ENCODE measurements at regions not wholly inside any gene's neighbourhood (a gene's known extent, or its start where the extent isn't known, plus 50 kb on each side); places are given as distances from the start of the nearest gene placed in this dataset.
"Not testable (repeated sequence)": the region's sequence is repeated elsewhere in the genome, so short reads cannot be mapped to it uniquely, and the experiment has no call there.

DNA sequence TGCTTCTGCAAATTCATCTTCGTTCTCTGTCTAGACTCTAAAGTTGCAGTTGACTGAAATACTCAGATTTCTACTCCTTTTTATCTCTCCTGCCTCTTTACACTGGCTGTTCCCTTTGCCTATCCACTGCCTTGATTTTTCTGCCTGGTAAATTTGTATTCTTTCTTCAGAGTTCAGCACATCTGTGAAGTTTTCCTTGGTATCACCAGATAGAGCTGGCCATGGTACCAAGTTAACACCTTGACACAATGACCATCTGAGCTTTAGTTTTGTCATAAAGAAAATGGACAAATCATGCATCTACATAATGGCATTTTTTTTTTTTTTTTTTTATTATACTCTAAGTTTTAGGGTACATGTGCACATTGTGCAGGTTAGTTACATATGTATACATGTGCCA, 143.0 kb downstream of the PPP1R3A start:
- DNase-seq, result no peak

DNA sequence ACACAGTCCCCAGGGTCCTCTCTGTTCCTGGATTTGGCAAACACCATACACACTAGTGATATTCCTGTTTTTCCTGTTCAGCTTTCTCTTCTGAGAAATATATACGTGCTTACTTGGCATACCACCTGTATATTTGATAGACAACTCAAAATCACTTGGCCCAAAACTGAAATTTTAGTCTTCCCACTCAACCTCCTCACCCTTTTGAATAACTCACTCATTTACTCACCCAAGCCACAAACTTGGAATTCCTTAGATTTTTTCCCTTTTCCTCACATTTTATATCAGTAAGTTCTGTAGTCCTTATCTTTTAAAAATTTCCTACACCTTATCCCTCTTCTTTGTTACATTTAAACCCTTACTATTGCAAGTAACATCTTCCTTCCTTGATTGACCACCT, 143.4 kb downstream of the PPP1R3A start:
- DNase-seq, result no peak

DNA sequence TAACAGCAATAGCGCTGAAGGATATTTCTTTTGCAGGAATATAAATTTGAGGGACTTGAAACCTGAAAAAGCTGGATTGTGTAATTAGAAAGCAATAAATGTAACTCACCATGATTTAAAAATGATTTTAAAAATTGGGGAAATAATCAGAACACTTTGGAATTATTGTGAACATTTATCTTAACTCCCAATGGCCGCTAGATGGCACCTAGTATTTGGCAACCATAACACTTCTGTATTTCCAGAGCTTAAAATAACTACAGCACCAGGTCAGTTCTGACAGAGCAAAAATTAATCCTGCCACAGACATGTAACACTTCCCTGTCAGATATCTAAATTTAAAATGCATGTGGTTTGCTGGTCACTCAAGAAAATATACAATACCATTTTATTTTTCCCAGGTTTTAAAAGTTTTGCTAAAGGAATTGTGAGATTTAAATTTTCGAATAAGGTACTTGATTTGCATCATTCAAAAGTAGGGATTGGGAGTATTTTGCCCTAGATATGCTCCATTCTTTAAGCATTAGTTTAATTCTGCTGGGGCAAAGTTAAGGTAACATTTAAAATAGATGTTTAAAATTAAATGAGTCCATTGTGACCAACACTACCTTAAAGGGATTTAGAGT, 144.5 kb downstream of the PPP1R3A start:
- DNase-seq, result no peak

DNA sequence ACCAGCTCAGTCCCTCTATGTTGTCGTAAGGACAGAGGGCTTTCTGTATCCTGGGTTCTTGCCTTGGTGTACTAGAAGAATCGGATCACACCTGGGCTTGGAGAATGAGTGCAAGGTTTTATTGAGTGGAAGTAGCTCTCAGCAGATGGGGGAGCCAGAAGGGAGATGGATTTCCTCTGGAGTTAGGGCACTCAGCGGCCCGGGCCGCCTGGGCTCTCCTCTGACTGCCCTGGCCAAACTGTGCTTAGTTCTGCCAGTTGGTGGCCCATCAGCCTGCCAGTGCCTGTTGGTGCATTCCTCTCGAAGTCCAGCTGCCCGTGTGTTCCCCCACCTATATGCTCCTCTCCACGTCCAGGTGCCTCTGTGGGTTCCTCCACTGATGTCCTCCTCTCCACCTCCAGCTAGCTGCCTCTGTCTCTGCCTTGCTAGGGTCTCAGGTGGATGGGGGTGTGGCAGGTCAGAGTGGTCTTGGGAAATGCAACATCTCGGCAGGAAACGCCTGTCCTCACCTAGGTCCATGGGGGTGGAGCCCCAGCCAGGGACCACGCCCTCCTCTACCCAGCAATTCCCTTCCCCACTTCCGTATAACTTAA, 148.6 kb downstream of the PPP1R3A start:
- DNase-seq, result no peak

DNA sequence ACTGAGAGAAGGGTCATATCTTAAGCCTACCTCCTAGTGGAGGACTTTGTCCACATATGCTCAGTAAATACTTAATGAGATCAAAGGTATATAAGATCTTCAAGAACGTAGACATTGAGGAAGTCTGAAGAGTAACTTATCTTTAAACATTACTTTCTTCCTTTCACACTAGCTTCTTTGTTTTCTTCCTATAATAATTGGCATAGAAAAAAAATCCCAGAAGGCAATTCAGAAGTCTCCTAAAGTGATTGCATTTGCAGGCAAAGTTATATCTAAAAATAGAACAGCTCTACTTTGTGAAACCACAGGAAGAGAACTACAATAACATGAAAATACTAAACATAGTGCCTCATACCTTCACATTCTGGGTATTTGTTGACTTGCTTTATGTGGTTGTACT, 150.4 kb downstream of the PPP1R3A start:
- no peak for DNase-seq

DNA sequence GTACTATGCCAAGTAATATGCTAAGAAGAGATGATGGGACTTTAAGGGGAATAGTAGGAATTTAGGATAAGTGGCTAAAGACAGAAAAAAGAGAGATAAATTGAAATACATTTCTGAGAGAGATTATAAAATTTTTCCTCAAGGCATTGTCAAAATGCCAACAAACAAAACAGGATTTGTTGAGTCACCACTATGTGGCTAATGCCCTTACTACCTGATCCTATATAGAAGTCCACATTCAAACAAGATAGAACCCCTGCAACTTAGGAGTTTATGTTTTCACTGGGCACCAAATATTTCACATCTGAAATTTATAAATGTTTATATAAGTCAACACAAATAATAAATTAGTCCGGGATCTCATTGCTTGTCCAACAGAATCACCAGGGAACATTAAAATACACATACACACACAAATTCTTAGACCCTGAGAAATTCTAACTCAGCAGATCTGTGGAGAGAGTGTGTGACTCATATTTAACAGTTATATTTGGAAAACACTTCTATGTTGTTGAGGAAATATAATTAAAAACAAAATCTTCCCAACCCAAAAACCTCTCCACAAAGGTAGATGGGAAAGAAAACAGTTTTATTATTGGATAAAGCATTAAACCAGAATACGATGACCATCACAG, 154.3 kb downstream of the PPP1R3A start:
- DNase-seq, result no peak

DNA sequence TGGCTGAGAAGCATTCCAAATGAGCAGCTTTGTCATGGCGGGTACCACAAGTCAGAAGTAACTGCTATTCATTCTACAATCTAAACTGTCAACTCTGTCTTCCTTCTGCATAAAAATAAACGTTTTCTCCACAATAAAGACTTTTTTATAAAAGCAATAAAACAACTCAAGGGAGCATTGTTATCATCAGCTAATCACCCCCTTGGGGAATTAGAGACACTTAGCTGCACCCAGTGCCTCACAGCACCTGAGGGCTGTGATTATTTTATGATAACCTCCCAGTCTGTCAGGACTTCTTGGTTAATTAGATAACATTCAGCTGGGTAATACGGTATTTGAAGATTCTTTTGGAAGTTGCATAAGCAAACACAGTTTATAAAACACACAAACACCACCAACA, 155.6 kb downstream of the PPP1R3A start:
- no peak for DNase-seq

DNA sequence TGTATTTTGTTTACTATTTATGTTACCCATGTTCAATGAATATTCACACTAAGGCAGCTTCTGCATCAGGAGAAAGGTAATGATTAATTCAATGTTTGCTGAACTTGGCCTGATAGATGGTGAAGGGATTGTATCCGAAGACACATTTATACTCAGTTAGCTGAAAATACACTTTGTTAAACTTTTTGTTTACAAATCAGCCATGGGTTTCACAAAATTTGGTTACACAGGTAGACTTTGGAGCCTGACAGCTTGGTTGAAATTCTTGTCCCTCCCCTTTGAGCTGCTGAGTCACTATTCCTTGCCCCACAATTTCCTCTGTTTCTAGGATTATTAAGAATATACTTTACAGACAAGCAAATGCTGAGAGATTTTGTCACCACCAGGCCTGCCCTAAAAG, 162.6 kb downstream of the PPP1R3A start:
- DNase-seq, result no peak

DNA sequence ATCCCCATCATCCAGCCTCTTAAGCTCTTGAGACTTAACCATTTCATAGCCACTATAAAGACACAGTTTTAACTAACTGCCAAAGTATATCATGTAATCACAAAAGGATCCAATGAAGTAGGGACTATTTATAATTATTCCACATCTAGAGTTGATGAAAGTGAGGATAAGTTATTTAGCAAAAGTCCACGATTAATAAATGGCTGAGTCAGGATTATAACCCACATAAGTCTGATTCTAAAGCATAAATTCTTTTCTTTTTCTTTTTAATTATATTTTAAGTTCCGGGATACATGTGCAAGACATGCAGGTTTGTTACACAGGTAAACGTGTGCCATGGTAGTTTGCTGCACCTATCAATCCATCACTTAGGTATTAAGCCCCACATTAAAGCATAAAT, 166.1 kb downstream of the PPP1R3A start:
- DNase-seq, result no peak

DNA sequence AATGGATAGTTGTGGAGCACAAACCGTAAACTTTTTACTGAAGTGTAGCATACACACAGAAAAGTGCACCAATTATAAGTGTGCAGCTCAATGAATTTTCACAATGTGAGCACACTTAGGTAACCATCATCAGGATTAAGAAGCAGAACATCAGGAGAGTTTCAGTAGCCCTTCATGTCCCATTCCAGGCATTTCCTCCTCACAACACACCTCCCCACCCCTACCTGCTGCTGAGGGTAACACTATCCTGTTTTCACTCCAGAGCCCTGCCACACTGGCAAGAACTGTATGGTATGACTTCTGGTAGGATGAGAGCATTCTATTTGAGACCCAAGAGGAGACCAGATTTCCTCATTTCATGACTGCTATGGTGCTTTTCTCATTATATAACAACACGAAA, 166.5 kb downstream of the PPP1R3A start:
- DNase-seq, result no peak

DNA sequence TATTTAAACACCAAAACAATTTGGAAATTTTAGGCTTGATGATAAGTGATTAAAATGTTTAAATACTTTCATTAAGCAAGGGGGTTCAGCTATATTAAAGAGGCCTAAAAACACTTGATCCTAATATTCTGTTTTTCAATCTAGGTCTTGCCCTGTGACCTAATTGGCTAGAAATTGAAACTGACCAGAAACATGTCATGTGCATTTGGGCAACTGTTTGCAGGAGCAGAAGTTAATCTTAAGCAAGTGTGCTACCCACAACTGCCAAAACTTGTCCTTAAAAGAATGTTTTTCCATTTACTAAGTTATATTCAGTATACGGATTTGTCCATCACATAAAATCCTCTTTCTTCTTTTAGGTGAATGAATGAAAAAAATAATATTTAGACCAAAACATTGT, 167.3 kb downstream of the PPP1R3A start:
- DNase-seq, result no peak

DNA sequence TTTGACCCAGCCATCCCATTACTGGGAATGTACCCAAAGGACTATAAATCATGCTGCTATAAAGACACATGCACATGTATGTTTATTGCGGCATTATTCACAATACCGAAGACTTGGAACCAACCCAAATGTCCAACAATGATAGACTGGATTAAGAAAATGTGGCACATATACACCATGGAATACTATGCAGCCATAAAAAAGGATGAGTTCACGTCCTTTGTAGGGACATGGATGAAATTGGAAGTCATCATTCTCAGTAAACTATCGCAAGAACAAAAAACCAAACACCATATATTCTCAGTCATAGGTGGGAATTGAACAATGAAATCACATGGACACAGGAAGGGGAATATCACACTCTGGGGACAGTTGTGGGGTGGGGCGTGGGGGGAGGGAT, 170.4 kb downstream of the PPP1R3A start:
- DNase-seq, result not testable (repeated sequence)

DNA sequence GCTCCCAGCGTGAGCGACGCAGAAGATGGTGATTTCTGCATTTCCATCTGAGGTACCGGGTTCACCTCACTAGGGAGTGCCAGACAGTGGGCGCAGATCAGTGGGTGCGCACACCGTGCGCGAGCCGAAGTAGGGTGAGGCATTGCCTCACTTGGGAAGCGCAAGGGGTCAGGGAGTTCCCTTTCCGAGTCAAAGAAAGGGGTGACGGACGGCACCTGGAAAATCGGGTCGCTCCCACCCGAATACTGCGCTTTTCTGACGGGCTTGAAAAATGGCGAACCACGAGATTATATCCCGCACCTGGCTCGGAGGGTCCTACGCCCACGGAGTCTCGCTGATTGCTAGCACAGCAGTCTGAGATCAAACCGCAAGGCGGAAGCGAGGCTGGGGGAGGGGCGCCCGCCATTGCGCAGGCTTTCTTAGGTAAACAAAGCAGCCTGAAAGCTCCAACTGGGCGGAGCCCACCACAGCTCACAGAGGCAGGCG, 175.8 kb downstream of the PPP1R3A start:
- not testable (repeated sequence) for DNase-seq

DNA sequence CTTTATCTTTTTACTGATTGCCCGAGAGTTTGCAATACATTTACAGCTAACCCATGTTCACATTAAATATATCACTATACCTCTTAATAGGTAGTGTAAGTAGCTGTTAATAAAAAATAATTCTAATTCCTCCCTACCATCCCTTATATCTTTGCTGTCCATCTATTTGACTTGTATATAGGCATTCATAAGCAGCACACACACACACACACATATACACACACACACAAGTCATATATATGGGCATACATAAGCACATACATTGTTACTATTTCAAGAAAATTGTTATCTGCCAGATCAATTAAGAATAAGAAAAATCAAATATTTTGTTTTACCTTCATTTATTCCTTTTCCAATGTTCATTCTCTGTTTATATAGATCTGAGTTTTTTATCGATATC, 176.4 kb downstream of the PPP1R3A start:
- DNase-seq, result no peak

DNA sequence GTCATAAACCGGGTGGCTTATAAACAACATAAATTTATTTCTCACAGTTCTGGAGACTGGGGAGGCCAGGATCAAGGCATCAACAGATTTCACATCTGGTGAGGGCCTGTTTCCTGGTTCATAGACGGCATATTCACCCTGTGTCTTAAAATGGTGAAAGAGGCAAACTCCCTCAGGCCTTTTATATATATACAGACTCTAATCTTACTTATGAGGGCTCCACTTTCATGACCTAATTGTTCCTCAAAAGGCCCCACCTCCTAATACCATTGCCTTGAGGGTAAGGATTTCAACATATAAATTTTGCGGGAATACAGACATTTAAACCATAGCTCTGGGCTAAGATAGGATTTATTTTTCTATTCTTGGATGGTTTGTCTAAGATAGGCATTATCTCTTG, 187.2 kb downstream of the PPP1R3A start:
- no peak for DNase-seq

DNA sequence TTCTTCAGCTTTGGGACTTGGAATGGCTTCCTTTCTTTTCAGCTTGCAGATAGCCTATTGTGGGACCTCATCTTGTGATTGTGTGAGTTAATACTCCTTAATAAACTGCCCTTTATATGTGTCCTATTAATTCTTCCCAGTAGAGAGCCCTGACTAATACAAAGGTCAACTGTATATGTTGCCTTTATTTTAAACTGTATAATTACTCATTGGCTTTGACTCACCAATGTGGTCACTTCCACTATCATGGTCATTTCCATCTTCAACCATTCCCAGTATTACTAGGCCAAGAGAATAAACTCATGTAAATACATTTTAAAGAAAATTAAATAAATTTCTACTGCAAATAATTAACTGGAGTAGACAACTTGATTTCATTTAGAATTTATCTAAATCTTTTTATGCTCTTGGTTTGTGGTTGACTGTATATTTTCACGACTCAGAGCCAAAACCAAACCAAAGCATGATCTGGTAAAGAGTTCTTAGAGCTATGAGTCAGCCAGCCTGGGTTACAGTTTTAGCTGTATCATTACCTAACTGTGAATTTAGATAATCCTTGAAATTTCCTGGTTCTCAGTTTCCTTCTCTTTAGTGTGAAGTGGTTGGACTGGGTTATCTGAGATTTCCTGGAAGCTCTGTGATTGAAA, 188.4 kb downstream of the PPP1R3A start:
- no peak for DNase-seq

DNA sequence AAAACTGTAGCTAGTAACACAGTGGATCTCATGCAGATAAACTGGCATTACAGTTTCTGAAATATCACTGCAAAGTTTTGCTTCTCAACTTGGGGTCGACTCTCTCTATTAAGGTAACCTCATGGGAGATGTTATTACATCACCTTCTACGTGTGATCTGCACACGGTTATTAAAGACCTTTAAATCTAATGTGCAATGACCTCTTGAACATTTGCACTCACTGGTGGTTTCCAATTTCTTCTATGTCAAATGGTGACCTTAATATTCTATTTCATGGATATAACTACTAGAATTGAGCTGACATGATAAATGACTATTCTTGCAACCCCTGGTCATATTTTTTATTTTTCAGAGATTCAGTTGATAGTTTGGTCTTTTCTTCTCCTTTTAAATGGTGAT, 191.3 kb downstream of the PPP1R3A start:
- no peak for DNase-seq

DNA sequence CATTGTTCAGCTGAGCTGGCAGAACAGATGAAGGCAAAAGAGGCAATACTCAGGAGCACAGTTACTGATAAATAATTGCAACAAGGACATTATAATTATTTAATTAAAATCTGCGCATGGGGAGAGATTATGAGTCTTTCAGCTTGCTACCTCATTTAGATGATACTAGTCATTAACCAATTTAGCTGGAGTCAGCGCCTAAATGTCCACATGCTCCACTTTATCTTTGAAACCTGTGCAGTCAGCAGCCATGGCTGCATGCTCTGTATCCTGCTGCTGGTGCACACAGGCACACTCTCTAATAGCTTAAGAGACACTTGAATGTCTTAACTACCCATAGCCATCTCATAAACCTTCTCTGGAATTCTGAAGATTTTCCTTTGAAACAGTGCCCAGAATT, 196.8 kb downstream of the PPP1R3A start:
- no peak for DNase-seq

DNA sequence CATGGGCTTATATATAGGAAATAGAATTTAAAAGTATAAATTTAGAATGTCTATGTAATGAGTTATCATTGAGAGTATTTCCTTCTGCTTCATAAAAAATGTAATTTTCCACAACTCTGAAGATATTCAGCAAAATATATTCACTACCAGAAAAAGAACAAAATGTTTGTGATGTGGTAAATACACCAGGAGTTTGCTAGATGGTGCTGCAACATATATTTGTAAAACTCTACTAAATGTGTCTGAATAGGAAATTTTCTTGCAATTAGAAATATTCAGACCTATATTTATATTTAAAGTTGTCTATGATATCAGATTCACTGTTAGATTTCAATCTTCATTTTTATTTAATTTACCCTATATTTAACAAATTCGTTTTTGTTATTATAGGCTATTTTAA, 201.1 kb downstream of the PPP1R3A start:
- DNase-seq, result no peak

DNA sequence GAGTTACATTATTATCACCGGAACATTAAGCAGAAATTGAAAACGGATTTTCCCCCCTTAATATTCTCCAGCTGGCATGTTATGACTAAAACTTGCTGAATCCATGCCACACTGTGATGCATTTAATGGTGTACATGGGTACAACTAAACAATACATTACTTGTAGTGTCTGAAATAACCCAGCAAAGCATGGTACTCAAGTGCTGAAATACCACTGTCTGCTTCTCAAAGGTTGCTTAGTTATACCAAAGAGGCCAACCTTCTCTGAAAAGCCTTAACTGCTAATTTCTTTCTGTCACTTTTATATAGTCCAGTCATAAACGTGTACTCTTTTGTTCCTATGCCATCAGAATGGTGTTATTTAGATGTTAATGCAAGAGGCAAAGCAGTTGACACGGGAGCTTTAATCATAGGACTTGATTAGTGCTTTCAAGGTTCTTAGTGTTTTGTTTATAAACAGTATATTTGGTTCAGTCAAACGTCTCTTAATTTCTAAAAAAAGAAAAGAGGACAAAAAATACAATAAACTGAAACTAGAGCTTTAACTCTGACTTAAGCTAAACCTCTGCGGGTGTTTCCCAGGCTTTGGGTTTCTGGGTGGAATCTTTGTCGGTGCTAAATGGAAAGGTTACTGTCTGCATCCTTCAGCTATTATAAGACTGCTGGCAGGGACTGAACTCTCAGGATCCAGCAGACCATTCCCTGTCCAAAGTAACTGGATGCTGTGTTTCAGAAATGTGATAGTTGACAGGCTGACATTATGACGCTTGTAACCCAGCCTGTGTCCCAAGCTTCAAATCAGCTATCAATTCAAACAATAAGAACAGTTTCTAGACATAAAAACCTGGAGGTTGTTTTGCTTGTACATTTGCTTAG, 202.6 kb downstream of the PPP1R3A start:
- DNase-seq, result no peak

DNA sequence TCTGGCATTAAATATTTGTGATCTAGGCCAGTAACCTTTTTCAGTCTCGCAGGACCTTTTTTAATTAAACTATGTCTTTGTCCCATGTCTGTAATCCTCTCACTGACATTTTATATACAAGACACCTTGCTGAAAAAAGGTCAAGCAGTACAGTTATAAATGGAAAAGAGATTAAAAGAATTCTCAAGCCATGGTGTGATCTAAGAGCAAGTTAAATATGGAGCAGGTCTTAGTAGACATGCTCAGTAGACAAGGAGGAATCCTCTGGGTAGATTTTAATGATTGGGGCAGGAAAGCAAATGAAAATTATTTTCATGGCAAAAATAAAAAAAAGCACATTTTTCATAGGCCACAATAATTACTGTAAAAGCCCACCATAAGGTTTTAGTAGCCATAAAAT, 203.5 kb downstream of the PPP1R3A start:
- no peak for DNase-seq

DNA sequence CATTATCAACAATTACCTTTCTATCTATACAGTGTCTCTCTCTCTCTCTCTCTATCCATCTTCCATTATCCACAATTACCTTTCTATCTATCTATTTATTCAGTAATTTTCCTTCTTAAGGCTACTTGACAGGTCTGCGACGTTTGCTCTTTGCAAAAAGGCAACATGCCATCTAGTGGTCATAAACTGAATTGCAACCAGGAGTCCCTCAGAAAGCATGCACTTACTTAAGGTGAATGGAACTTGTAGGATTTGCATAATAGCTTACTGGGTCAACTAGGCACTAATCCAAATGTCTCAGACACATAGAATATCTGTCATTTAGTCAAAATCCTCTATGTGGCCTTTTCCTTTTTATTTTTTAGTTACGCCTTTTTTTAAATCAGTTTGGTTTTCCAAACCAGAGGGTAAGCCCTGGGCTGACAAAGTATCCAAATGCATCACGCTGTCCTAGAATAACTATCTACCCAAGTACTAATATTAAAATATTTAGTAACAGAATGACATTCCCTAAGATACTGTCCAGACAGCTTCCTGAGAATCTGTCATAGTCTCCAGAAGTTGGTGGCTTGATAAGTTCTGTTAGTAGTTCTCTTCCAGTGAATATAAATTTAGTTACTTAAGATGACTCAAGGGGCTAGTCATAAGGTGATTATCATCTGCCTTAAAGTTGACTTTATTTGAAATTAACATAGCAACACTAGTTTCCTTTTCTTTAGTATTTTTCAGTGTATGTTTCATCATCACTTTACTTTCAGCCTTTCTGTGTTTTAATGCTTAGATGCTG, 208.3 kb downstream of the PPP1R3A start:
- DNase-seq, result no peak

Data from activated CD4-positive, alpha-beta T cell treated with anti-CD3 and anti-CD28 coated beads for 1 hour (primary cell).